DMS114 treated with DMSO at 0.1 percent for 48 hours (cell line): ENCODE measurements at regions not wholly inside any gene's neighbourhood (a gene's known extent, or its start where the extent isn't known, plus 50 kb on each side); places are given as distances from the start of the nearest gene placed in this dataset.

Experiments used
- DNase-seq: peaks from one replicate; lab custom pipeline; 2025; ENCODE audit not compliant: unreplicated experiment; lab: John Stamatoyannopoulos, UW

GRCh38 chr10:128902031-128902710 lies 564.9 kb upstream of the MGMT start:
- DNase-seq = no peak

DNA sequence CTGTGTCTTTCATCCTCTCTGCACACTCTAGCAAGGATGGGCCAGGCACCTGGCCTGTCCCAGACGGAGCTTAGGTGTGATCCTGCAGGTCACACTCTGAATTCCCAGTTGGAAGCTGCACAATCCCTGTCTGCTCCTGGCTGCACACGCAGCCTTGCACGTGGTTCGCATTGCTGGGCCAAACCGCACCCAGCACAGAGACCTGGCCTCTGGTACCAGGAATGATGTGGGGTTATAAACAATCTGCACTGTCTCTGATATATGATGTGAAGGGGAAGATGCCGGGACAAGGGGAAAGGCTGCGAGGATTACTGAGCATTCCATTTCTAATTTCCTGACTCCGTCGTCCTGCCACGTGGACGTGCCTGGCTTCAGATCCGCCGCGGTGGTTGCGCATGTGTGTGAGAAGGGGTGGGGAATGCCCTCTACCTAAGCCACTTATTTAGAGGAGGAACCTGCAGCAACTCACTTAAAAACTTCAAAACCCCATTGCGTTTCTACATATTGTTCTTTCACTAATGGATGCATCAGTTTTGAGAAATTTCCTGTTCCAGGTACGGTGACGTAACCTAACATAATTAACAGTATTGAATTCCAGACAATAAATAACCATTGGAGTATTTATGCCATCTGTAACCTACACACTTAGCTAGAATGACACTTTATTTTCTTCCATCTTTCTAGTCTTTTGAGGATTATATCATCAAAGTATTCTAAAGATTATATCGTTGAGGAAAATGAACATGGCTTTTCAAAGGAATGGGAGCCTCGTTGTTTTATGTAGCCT lies 559.7 kb upstream of the MGMT start:
- DNase-seq = no peak

DNA sequence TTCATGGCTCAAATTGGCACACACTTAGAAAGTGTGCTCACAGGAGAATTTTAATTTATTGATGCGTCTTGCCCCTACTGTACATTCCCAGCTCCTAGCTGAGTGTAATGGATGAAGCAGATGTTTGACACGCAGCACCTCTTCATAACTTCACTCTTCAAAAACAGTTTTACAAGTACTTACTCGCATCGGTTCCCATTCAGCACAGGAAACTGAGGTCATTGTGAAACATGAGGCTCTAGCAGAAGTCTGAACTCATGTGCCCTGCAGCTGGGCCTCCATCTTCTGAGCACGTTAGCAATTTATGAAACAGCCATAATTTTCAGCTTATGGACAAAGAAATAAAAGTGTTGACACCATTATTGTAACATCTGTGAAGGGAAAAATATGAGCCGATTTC lies 558.9 kb upstream of the MGMT start:
- no peak for DNase-seq

DNA sequence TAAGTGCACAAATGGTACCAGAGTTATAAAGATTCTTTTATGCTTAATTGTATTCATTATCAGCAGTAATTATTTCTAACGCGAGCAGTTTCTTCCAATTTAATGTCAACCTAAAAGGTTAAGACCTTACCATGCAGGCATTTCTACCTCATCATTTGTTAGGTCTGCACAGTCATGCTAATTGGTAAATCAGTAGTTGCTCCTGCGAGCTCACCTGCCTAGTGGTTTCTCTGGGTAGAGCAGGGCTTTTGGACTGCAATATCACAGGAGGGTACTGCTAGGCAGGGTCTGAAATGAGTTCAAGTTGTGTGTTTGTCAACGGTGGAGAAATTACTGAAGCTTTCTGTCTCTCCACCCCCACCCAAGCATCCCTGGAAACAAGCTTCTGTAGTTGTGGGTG lies 558.5 kb upstream of the MGMT start:
- DNase-seq = no peak

DNA sequence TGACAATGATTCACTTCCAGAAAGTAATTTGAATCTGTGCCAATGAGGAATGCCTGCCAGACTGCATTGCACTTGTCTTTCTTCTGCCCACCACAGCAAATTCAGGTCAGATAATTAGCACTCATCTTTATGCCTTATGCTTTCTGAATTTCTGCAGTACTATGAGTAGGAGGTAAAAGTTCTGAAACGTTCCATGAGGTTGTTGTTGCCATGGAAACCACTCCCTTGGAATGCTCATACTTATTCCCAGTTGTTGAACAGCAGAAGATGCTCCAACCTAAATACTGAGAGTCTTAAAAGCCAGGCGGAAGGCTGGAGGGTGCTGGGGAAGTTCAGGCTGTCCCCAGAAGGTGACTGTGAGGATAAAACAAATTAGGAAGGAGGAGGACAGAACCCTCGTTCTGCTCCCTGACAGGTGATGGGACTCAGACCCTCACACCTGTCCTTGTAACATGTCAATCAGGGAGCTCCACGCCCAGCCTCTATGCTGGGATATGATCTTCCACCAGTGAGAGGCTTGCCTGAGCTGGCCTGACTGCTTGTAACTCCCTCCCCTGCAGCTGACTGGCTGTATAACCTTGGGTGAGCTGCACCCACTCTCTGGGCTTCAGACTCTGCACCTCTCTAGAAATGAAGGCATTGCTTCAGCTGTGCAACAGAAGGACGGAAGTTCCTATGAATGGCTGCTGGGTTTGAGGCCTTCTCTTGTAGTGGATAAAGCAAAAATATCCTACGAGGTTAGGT lies 554.3 kb upstream of the MGMT start:
- no peak for DNase-seq

- no peak for DNase-seq
These were observed 552.4 kb upstream of the MGMT start for GRCh38 chr10:128914681-128915080.

DNA sequence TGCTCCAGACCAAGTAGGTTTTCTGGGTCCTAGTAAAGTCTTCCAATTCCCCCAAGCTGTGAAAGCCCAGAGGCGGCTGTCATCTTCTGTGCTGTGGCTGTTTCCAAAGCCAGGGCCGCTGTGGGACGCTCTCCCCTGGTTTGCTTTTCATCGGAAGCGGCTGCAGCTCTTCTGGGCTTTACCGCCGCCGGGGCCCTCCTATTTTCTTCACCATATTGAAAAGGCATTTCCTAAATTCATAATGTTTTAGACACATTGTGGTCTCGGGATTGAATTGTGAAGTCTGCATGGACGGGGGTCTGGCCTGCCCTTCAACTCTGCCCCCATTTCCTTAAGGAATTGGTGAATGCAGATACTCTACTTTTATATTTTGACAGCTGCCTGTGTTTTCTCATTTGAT lies 551.4 kb upstream of the MGMT start:
- DNase-seq = no peak

- no peak for DNase-seq
These were observed 550.7 kb upstream of the MGMT start for GRCh38 chr10:128916383-128916782.

DNA sequence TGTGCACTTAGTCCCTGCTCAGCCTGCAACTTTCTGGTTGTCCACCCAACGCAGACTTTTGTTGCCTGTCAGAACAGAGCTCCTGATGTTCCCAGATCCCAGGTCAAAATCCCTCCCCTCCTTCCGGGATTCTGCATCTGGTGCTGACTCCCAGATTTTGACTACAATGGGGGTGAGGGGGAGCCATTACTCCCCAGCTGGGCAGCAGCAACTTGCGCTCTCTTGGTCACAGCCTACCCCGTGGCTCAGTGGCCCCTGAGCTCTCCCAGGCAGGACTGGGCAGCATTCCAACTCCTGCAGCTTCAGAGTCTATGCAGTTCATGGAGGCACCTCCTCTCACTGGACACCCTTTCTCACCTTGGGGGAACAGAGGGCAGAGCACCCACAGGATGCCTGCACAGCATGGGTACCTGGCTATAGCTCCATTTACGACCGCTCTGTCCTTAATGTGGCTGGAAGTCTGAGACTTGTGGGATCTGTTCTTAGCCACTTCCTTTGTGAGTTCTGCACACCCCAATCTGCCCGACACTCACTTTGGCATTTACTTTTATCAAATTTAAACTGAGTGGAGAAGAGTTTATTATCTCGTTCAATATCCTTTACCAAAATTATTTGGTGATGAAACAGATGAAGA lies 545.5 kb upstream of the MGMT start:
- no peak for DNase-seq

- no peak for DNase-seq
These were observed 544.9 kb upstream of the MGMT start for GRCh38 chr10:128922172-128922571.

DNA sequence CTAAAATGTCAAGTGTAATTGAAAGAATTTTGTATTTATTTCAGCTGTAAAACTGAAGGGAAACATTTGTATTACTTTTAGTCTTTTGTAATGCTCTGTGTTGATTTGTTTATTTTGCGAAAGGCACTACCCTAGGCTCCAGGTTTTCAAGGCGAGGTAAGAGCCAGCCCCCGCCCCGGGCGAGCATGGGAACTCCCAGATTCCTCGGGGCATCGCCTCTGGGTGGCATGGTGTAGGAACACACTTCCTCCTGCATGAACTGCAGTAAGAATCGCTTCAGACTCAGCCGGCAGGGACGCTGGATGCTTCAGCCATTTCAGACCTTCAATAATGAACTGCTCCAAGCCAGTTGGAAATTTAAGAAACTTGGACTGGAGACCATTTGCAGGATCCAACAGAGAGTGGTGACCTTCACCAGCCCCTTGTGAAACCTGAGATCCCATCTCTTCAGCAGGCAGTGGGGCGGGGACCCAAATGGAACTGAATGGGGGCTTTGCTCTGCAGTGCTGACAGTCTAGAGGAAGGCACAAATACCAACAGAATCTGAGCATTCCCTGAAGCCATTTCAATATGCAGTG lies 544.3 kb upstream of the MGMT start:
- no peak for DNase-seq

GRCh38 chr10:128924918-128925317 lies 542.1 kb upstream of the MGMT start:
- DNase-seq = no peak

DNA sequence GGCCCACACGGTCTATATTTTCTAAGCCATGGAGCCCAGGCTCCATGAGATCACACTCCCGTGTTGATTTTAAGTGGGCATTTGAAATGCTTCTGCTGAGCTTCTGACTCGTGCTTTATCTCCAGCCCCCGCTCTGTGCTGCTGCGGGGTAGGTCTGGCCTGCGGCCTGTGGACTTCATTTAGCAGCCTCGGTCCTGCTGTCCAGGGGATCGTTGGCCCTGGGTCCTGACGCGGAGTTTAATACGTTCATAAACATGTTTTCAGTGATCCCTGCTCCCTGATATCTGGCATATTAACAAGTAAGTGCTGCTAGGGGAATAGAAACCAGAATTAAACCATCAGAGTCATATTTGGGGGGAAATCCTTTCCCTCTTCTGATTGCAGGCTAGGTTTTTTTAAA lies 540.3 kb upstream of the MGMT start:
- no peak for DNase-seq

DNA sequence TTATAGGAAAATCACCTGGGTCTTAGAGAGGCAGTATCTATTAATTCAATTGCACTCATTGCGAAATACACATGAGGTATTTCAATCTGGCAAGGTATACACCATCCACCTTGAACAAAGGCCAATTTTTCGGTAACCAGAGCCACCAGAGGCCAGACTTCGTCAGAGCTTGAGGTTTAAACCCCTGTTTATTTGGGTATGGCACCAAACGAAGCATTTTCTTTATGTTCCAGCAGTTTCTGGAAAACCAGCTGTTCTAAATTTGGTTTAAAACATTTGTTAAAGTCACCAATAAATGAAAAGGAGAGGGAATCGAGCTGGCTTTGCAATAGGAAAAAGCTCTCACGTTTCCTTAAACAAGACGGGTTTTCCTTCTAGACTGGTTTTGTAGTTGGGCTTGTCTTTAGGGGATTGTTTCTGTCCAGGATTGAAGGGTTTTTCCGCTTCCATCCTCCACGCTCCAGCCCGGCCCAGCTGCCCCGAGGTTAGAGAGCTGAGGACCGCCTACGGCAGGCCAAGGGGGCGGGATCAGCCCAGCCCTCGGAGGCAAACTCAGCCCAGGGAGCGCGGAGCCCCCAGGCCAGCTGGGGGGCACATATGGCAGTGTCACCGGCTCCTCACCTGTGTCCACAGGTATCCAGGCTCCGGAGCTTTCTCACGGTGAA lies 539.4 kb upstream of the MGMT start:
- no peak for DNase-seq

- no peak for DNase-seq
These were observed 538.7 kb upstream of the MGMT start for GRCh38 chr10:128928231-128928836.

GRCh38 chr10:128929131-128929530 lies 537.9 kb upstream of the MGMT start:
- no peak for DNase-seq

DNA sequence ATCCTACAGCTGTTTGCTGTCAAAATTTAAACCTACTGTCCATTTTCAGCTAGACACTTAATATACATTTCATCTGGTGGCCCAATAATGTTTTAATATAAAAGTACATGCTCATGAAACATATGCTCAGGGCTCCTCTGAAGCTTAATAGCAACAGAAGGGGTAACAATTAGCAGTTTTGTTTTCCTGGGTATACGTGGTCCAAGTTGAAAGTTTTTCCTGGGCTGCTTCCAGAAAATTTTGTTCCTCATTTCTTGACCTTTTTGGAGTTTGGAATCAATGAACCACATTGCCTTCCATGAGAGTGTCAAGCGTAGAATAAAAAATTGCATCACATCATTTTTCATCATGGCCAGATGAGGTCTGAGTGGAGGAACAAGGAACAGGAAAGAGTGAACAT lies 537.3 kb upstream of the MGMT start:
- DNase-seq = no peak

- DNase-seq = no peak
These were observed 536.5 kb upstream of the MGMT start for GRCh38 chr10:128930515-128930914.

DNA sequence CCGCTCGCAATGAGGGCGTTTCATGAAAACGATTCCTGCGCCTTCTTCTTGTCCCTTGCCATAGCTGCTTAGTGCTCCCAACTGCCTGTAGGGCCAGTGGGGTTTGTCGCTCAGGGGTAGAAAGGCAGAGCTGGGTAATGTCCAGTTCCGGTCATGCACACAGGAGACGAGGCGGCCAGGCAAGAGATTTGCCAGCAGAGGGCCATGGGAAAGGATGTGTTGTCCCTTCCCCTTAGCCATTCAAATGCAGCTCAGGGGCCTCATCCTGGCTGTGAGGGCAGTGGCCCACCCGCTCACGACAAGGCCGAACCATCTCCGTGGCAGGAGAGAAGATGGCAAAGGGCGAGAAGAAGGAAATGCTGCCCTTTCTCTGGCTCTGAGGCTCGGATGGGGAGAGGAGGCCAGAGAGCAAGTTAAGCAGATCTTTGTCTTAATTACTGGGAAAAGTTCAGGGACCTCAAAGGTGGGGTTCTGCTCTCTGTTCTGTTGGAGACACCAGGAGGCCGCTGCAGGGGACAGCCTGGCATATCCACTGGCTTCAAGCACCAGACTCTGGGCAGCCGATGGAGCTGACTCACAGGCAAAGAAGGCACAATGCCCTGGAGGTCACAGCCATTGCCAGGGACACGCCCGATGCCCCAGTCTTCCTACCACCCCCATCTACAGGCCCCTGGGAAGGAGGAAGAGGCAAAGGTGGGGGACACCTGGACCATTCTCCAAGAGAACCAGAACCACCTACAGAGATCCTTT lies 534.8 kb upstream of the MGMT start:
- DNase-seq = no peak

DNA sequence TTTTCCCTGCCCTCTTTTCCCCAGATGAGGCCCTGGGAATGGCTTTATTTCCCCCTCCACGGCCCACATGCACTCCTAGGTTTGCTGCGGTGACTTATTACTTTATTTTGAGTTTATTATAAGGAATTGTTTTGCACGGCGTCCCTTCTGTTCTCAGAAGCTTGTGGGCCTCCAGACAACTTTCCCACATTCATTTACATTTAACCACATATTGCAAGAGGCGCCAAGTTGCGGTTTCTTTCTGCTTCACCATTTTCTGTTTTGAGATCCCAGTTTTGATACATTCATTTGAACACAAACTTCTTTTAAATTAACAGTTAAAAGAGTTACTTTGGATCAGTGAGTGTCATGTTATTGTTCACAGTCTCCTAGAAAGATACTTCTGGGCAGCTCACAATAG lies 532.5 kb upstream of the MGMT start:
- no peak for DNase-seq
